PC-9 (cell line): ENCODE measurements at regions not wholly inside any gene's neighbourhood (a gene's known extent, or its start where the extent isn't known, plus 50 kb on each side); places are given as distances from the start of the nearest gene placed in this dataset.

ENCODE experiments used
- CTCF ChIP-seq: fragments of 200-600 bp; sonication (generic); conservative IDR thresholded peaks from 2 replicates; pipeline ENCODE4 v1.6.1; 2017; ENCODE audit warnings: mixed run types, antibody characterized with exemption, mild to moderate bottlenecking, moderate library complexity
- EZH2 ChIP-seq: fragments of 200-600 bp; sonication (generic); IDR thresholded peaks from 2 replicates; pipeline ENCODE4 v1.8.0; 2017; ENCODE audit warnings: antibody characterized with exemption, low read depth

GRCh38 chr10:15931376-15931775 is 71.1 kb upstream of the MINDY3 start:
- TF ChIP-seq CTCF (no peak), EZH2 (no peak)
